ENCODE measurements at regions not wholly inside any gene's neighbourhood (a gene's known extent, or its start where the extent isn't known, plus 50 kb on each side); places are given as distances from the start of the nearest gene placed in this dataset.

DNA sequence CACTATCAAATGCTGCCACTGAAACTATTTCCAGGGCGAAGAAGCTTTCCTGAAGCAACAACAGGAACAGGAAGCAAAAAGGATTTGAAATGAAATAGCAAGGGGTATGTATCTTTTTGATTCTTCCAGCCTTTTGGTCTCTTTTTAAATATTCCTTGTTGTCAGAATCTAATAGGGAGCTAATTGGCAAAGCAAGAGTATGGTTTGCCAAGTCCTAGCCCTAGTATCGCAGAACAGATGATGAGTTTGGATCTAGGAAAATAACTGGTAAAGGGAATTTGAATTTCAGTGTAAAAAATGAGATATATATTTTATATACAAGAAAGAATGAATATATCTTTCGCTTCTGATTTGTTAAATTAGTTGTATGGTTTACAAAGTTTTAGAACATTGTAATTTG is 252.5 kb downstream of the ANKRD7 start:
- TF ChIP-seq EZH2 (IDR thresholded peaks at IDR 0.05; ENCODE audit: low read length) = no peak
- TF ChIP-seq, protein P1, sequence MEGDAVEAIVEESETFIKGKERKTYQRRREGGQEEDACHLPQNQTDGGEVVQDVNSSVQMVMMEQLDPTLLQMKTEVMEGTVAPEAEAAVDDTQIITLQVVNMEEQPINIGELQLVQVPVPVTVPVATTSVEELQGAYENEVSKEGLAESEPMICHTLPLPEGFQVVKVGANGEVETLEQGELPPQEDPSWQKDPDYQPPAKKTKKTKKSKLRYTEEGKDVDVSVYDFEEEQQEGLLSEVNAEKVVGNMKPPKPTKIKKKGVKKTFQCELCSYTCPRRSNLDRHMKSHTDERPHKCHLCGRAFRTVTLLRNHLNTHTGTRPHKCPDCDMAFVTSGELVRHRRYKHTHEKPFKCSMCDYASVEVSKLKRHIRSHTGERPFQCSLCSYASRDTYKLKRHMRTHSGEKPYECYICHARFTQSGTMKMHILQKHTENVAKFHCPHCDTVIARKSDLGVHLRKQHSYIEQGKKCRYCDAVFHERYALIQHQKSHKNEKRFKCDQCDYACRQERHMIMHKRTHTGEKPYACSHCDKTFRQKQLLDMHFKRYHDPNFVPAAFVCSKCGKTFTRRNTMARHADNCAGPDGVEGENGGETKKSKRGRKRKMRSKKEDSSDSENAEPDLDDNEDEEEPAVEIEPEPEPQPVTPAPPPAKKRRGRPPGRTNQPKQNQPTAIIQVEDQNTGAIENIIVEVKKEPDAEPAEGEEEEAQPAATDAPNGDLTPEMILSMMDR (optimal IDR thresholded peaks at IDR 0.05 in 1 of 3, IDR thresholded peaks at IDR 0.05 in 1 of 3, conservative IDR thresholded peaks at IDR 0.05 in 1 of 3; ENCODE audit: extremely low read depth in 1 of 3, insufficient read depth in 2 of 3, low read length in 3 of 3) = no peak
- Histone ChIP-seq H3K27me3 (ENCODE audit: control insufficient read depth, extremely low read depth, insufficient read depth, low read length) (no peaks in the 10 kb centered on the region), H2AFZ (ENCODE audit: control insufficient read depth, low read length) (no peak overlapping the region), H3K9ac (ENCODE audit: control insufficient read depth, extremely low read depth, insufficient read depth, low read length) (no peak overlapping the region), H3K27ac (ENCODE audit: control insufficient read depth, insufficient read depth, low read length) (no peak overlapping the region), H3K4me3 (ENCODE audit: control insufficient read depth in 2 of 3, extremely low read depth in 1 of 3, insufficient read depth in 2 of 3, low read depth in 1 of 3, low read length in 3 of 3) (no peak overlapping the region), H3K9me3 (ENCODE audit: control insufficient read depth, low read depth, low read length) (no peaks in the 10 kb centered on the region), H3K9me1 (ENCODE audit: control insufficient read depth, extremely low read depth, insufficient read depth, low read length) (no peaks in the 10 kb centered on the region), H3K36me3 (ENCODE audit: control insufficient read depth in 2 of 2, extremely low read depth in 1 of 2, insufficient read depth in 2 of 2, low read length in 2 of 2) (no peaks in the 10 kb centered on the region), H3K79me2 (ENCODE audit: control insufficient read depth, insufficient read depth, low read length) (no peaks in the 10 kb centered on the region), H3K4me2 (ENCODE audit: control insufficient read depth, extremely low read depth, insufficient read depth, low read depth, low read length) (no peak overlapping the region), H4K20me1 (ENCODE audit: control insufficient read depth, extremely low read depth, insufficient read depth, low read length) (no peaks in the 10 kb centered on the region), H3K4me1 (ENCODE audit: control insufficient read depth, extremely low read depth, insufficient read depth, low read length) (no peaks in the 10 kb centered on the region)
- dilution Hi-C loops (cut with MboI; ENCODE audit: extremely low pct_ligation_motif_present, low sequenced_read_pairs) = no loop called here
- FAIRE-seq = no peak
- DNase-seq (ENCODE audit: low read depth, low spot score) = no peak

DNA sequence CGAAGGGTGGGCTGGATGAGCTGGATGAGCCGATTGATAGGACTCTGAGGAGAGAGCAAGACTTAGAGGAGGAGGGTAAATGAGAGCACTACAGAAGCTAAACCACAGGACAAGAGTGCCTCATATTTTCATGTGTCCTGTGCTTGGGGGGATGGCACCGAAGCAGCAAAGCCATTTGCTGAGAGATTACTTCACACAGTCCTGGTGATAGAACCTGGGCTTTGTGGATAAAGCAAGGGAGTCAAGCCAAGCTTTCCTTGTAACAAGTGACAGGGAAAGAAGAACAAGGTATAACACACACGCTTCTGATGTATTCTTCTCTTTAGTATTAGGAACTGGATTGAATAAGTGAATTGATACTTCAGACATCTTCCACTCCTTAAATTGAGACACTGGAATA is 253.7 kb downstream of the ANKRD7 start:
- no peaks in the 10 kb centered on the region for H3K9me1 ChIP-seq (ENCODE audit: control insufficient read depth, extremely low read depth, insufficient read depth, low read length)
- H3K4me2 ChIP-seq (ENCODE audit: control insufficient read depth, extremely low read depth, insufficient read depth, low read depth, low read length) = no peak overlapping the region
- H3K27ac ChIP-seq (ENCODE audit: control insufficient read depth, insufficient read depth, low read length) = no peak overlapping the region
- H3K9me3 ChIP-seq (ENCODE audit: control insufficient read depth, low read depth, low read length) = no peaks in the 10 kb centered on the region
- no peak overlapping the region for H3K4me3 ChIP-seq (ENCODE audit: control insufficient read depth in 2 of 3, extremely low read depth in 1 of 3, insufficient read depth in 2 of 3, low read depth in 1 of 3, low read length in 3 of 3)
- no peak overlapping the region for H3K9ac ChIP-seq (ENCODE audit: control insufficient read depth, extremely low read depth, insufficient read depth, low read length)
- DNase-seq (ENCODE audit: low read depth, low spot score) = no peak
- no peak for FAIRE-seq
- no peaks in the 10 kb centered on the region for H3K27me3 ChIP-seq (ENCODE audit: control insufficient read depth, extremely low read depth, insufficient read depth, low read length)
- H4K20me1 ChIP-seq (ENCODE audit: control insufficient read depth, extremely low read depth, insufficient read depth, low read length) = no peaks in the 10 kb centered on the region
- TF ChIP-seq, protein P1 (optimal IDR thresholded peaks at IDR 0.05 in 1 of 3, IDR thresholded peaks at IDR 0.05 in 1 of 3, conservative IDR thresholded peaks at IDR 0.05 in 1 of 3; ENCODE audit: extremely low read depth in 1 of 3, insufficient read depth in 2 of 3, low read length in 3 of 3) = no peak
- no peak for TF ChIP-seq EZH2 (IDR thresholded peaks at IDR 0.05; ENCODE audit: low read length)
- H2AFZ ChIP-seq (ENCODE audit: control insufficient read depth, low read length) = no peak overlapping the region
- H3K36me3 ChIP-seq (ENCODE audit: control insufficient read depth in 2 of 2, extremely low read depth in 1 of 2, insufficient read depth in 2 of 2, low read length in 2 of 2) = no peaks in the 10 kb centered on the region
- H3K79me2 ChIP-seq (ENCODE audit: control insufficient read depth, insufficient read depth, low read length) = no peaks in the 10 kb centered on the region
- dilution Hi-C loops (cut with MboI; ENCODE audit: extremely low pct_ligation_motif_present, low sequenced_read_pairs) = no loop called here
- no peaks in the 10 kb centered on the region for H3K4me1 ChIP-seq (ENCODE audit: control insufficient read depth, extremely low read depth, insufficient read depth, low read length)

All from keratinocyte (primary cell).